ENCODE measurements at regions not wholly inside any gene's neighbourhood (a gene's known extent, or its start where the extent isn't known, plus 50 kb on each side); places are given as distances from the start of the nearest gene placed in this dataset.
"Not testable (repeated sequence)": the region's sequence is repeated elsewhere in the genome, so short reads cannot be mapped to it uniquely, and the experiment has no call there.

- H3K4me1 Mint-ChIP-seq (ENCODE audit: low read depth, unreplicated experiment) = no peaks in the 10 kb centered on the region
- H3K9me3 ChIP-seq (ENCODE audit: insufficient read depth, low read depth, low read length) = no peaks in the 10 kb centered on the region
- H4K20me1 ChIP-seq (ENCODE audit: insufficient read depth, low read length) = no peaks in the 10 kb centered on the region
- FAIRE-seq (no peak), DNase-seq (ENCODE audit: low read depth) (no peak)
- H3K36me3 Mint-ChIP-seq (ENCODE audit: low read depth, unreplicated experiment) = no peaks in the 10 kb centered on the region
- no peaks in the 10 kb centered on the region for H3K36me3 ChIP-seq (ENCODE audit: insufficient read depth, low read length)
- no peaks in the 10 kb centered on the region for H3K4me1 ChIP-seq (ENCODE audit: insufficient read depth, low read length)
- H3K4me3 ChIP-seq (ENCODE audit: insufficient read depth, low read depth, low read length) = no peak overlapping the region
- H3K4me2 ChIP-seq (ENCODE audit: low read length) = no peak overlapping the region
- no peak overlapping the region for H2AFZ ChIP-seq (ENCODE audit: low read depth, low read length)
- no peaks in the 10 kb centered on the region for H3K27me3 Mint-ChIP-seq (ENCODE audit: low read depth, unreplicated experiment)
- H3K4me3 Mint-ChIP-seq (ENCODE audit: unreplicated experiment) = no peak overlapping the region
- no peak overlapping the region for H3K27ac ChIP-seq (ENCODE audit: low read depth, low read length)
- TF ChIP-seq CTCF (IDR thresholded peaks at IDR 0.05; ENCODE audit: insufficient read depth, low read depth, low read length) (no peak), EZH2 (IDR thresholded peaks at IDR 0.05; ENCODE audit: insufficient read depth, low read length) (no peak)
- no peak overlapping the region for H3K9ac ChIP-seq (ENCODE audit: low read length)
- no peaks in the 10 kb centered on the region for H3K27me3 ChIP-seq (ENCODE audit: insufficient read depth, low read length)
- no peaks in the 10 kb centered on the region for H3K79me2 ChIP-seq (ENCODE audit: insufficient read depth, low read length)
- H3K27ac Mint-ChIP-seq (ENCODE audit: unreplicated experiment) = no peak overlapping the region
- peaks cover 2% of the 10 kb centered on the region for H3K9me3 Mint-ChIP-seq (ENCODE audit: unreplicated experiment)
Observed at GRCh38 chr16:75821117-75821516, 94.8 kb upstream of the CPHXL start.

- not testable (repeated sequence) for H3K4me1 Mint-ChIP-seq (ENCODE audit: low read depth, unreplicated experiment); H4K20me1 ChIP-seq (ENCODE audit: insufficient read depth, low read length); H3K9ac ChIP-seq (ENCODE audit: low read length); H3K36me3 ChIP-seq (ENCODE audit: insufficient read depth, low read length); H3K9me3 Mint-ChIP-seq (ENCODE audit: unreplicated experiment); H3K27ac Mint-ChIP-seq (ENCODE audit: unreplicated experiment); H3K27me3 Mint-ChIP-seq (ENCODE audit: low read depth, unreplicated experiment); H3K27ac ChIP-seq (ENCODE audit: low read depth, low read length); H2AFZ ChIP-seq (ENCODE audit: low read depth, low read length); DNase-seq (ENCODE audit: low read depth); H3K4me3 Mint-ChIP-seq (ENCODE audit: unreplicated experiment); H3K79me2 ChIP-seq (ENCODE audit: insufficient read depth, low read length); H3K36me3 Mint-ChIP-seq (ENCODE audit: low read depth, unreplicated experiment); FAIRE-seq; H3K9me3 ChIP-seq (ENCODE audit: insufficient read depth, low read depth, low read length); H3K4me1 ChIP-seq (ENCODE audit: insufficient read depth, low read length); H3K4me3 ChIP-seq (ENCODE audit: insufficient read depth, low read depth, low read length); H3K4me2 ChIP-seq (ENCODE audit: low read length); H3K27me3 ChIP-seq (ENCODE audit: insufficient read depth, low read length)
Observed at GRCh38 chr16:75825750-75826149, 99.5 kb upstream of the CPHXL start.

GRCh38 chr16:75827372-75828038, 101.2 kb upstream of the CPHXL start:
- not testable (repeated sequence) for H2AFZ ChIP-seq (ENCODE audit: low read depth, low read length); H3K4me2 ChIP-seq (ENCODE audit: low read length)

GRCh38 chr16:75833385-75833784, 107.1 kb upstream of the CPHXL start:
- H3K4me3 ChIP-seq (ENCODE audit: insufficient read depth, low read depth, low read length); DNase-seq (ENCODE audit: low read depth); H3K79me2 ChIP-seq (ENCODE audit: insufficient read depth, low read length); H3K4me3 Mint-ChIP-seq (ENCODE audit: unreplicated experiment); H3K4me1 ChIP-seq (ENCODE audit: insufficient read depth, low read length); FAIRE-seq; H4K20me1 ChIP-seq (ENCODE audit: insufficient read depth, low read length); H3K4me2 ChIP-seq (ENCODE audit: low read length); H3K27ac ChIP-seq (ENCODE audit: low read depth, low read length); H3K4me1 Mint-ChIP-seq (ENCODE audit: low read depth, unreplicated experiment); H2AFZ ChIP-seq (ENCODE audit: low read depth, low read length); H3K9me3 ChIP-seq (ENCODE audit: insufficient read depth, low read depth, low read length); H3K36me3 ChIP-seq (ENCODE audit: insufficient read depth, low read length); H3K27me3 ChIP-seq (ENCODE audit: insufficient read depth, low read length); H3K27ac Mint-ChIP-seq (ENCODE audit: unreplicated experiment); H3K27me3 Mint-ChIP-seq (ENCODE audit: low read depth, unreplicated experiment); H3K9ac ChIP-seq (ENCODE audit: low read length); H3K9me3 Mint-ChIP-seq (ENCODE audit: unreplicated experiment); H3K36me3 Mint-ChIP-seq (ENCODE audit: low read depth, unreplicated experiment): not testable (repeated sequence)

More at GRCh38 chr16:75827372-75828038, 101.2 kb upstream of the CPHXL start:
- H3K4me1 ChIP-seq (ENCODE audit: insufficient read depth, low read length); H3K4me3 ChIP-seq (ENCODE audit: insufficient read depth, low read depth, low read length); H3K9ac ChIP-seq (ENCODE audit: low read length); H3K36me3 Mint-ChIP-seq (ENCODE audit: low read depth, unreplicated experiment); H3K4me3 Mint-ChIP-seq (ENCODE audit: unreplicated experiment); DNase-seq (ENCODE audit: low read depth); H3K4me1 Mint-ChIP-seq (ENCODE audit: low read depth, unreplicated experiment); FAIRE-seq; H3K27ac ChIP-seq (ENCODE audit: low read depth, low read length); H4K20me1 ChIP-seq (ENCODE audit: insufficient read depth, low read length); H3K27me3 ChIP-seq (ENCODE audit: insufficient read depth, low read length); H3K79me2 ChIP-seq (ENCODE audit: insufficient read depth, low read length); H3K36me3 ChIP-seq (ENCODE audit: insufficient read depth, low read length); H3K9me3 Mint-ChIP-seq (ENCODE audit: unreplicated experiment); H3K9me3 ChIP-seq (ENCODE audit: insufficient read depth, low read depth, low read length); H3K27me3 Mint-ChIP-seq (ENCODE audit: low read depth, unreplicated experiment); H3K27ac Mint-ChIP-seq (ENCODE audit: unreplicated experiment): not testable (repeated sequence)

Measured in astrocyte (in vitro differentiated cells and primary cell).